HEK293 (cell line): ENCODE measurements at regions not wholly inside any gene's neighbourhood (a gene's known extent, or its start where the extent isn't known, plus 50 kb on each side); places are given as distances from the start of the nearest gene placed in this dataset.

Experiments used
- CTCF ChIA-PET: fragments of 350-600 bp; formaldehyde crosslinking; extraction: SDS; loops from one replicate; lab custom pipeline; 2021; ENCODE audit warnings: antibody characterized with exemption; lab: Yijun Ruan, JAX
- POLR2A ChIA-PET: fragments of 300-600 bp; formaldehyde crosslinking; extraction: SDS; loops from one replicate; lab custom pipeline; 2020; ENCODE audit warnings: antibody characterized with exemption, inconsistent platforms; lab: Yijun Ruan, JAX
- H3K27ac ChIP-seq: fragments of 200-500 bp; sonication (Bioruptor generic); 2 replicates; pipeline ENCODE4 v1.5.1; 2014; ENCODE audit warnings: low read depth, low read length, control low read depth, inconsistent platforms; ENCODE audit errors: extremely low read depth
- H3K36me3 ChIP-seq, 2 experiments: fragments of 200-500 bp in 1 of 2; sonication (Bioruptor generic) in 1 of 2; 1 replicate in 1 of 2; 2 replicates in 1 of 2; pipeline ENCODE4 v1.5.1; 2014 to 2017; ENCODE audit warnings: inconsistent platforms in 2 of 2, low read length in 2 of 2; ENCODE audit not compliant: control insufficient read depth in 2 of 2, insufficient read depth in 1 of 2
- H3K4me1 ChIP-seq: fragments of 200-500 bp; sonication (Bioruptor generic); 2 replicates; pipeline ENCODE4 v1.5.1; 2014; ENCODE audit warnings: mild to moderate bottlenecking, low read length, inconsistent platforms; ENCODE audit not compliant: control insufficient read depth, insufficient read depth
- H3K4me3 ChIP-seq: 2 replicates; pipeline ENCODE4 v1.5.1; 2011; ENCODE audit warnings: low read depth, mild to moderate bottlenecking, control low read depth, low read length, moderate library complexity
- H3K9me3 ChIP-seq: fragments of 200-500 bp; sonication (Bioruptor generic); 2 replicates; pipeline ENCODE4 v1.5.1; 2014; ENCODE audit warnings: low read depth, low read length, inconsistent platforms; ENCODE audit not compliant: control insufficient read depth, insufficient read depth
- GFI1B ChIP-seq: fragments of 450-650 bp; formaldehyde crosslinking; IDR thresholded peaks from 2 replicates; pipeline ENCODE4 v1.5.1; 2016; ENCODE audit warnings: missing biosample characterization, missing genetic modification characterization
- HOXA7 ChIP-seq: sonication (generic); formaldehyde crosslinking; IDR thresholded peaks from 2 replicates; pipeline ENCODE4 v1.8.1; 2022; ENCODE audit warnings: missing genetic modification reagents, borderline replicate concordance
- KLF9 ChIP-seq: fragments of 450-650 bp; formaldehyde crosslinking; IDR thresholded peaks from 2 replicates; pipeline ENCODE4 v1.5.1; 2016; ENCODE audit warnings: missing biosample characterization, missing genetic modification characterization, low read depth
- SCRT2 ChIP-seq: fragments of 450-650 bp; formaldehyde crosslinking; IDR thresholded peaks from 2 replicates; pipeline ENCODE4 v1.5.1; 2016; ENCODE audit warnings: missing biosample characterization, missing genetic modification characterization
- SP3 ChIP-seq: fragments of 450-650 bp; formaldehyde crosslinking; IDR thresholded peaks from 2 replicates; pipeline ENCODE4 v1.5.1; 2016; ENCODE audit warnings: missing biosample characterization, missing genetic modification characterization
- TRIM28 ChIP-seq: IDR thresholded peaks from 2 replicates; pipeline ENCODE4 v1.6.1; 2011; ENCODE audit warnings: low read length, control low read depth, borderline replicate concordance
- WT1 ChIP-seq: fragments of 450-650 bp; formaldehyde crosslinking; IDR thresholded peaks from 2 replicates; pipeline ENCODE4 v1.5.1; 2016; ENCODE audit warnings: missing biosample characterization, missing genetic modification characterization
- ZEB2 ChIP-seq: fragments of 450-650 bp; formaldehyde crosslinking; IDR thresholded peaks from 2 replicates; pipeline ENCODE4 v1.5.1; 2016; ENCODE audit warnings: missing biosample characterization, missing genetic modification characterization
- ZNF132 ChIP-seq: fragments of 450-650 bp; formaldehyde crosslinking; IDR thresholded peaks from 2 replicates; pipeline ENCODE4 v1.5.1; 2017; ENCODE audit warnings: missing biosample characterization, missing genetic modification characterization, borderline replicate concordance
- ZNF184 ChIP-seq: fragments of 450-650 bp; IDR thresholded peaks from 2 replicates; pipeline ENCODE4 v1.5.1; 2018; ENCODE audit warnings: missing biosample characterization, mild to moderate bottlenecking, missing genetic modification characterization
- ZNF221 ChIP-seq: fragments of 450-650 bp; formaldehyde crosslinking; IDR thresholded peaks from 2 replicates; pipeline ENCODE4 v1.5.1; 2017; ENCODE audit warnings: missing biosample characterization, missing genetic modification characterization, borderline replicate concordance
- ZNF223 ChIP-seq: fragments of 450-650 bp; formaldehyde crosslinking; IDR thresholded peaks from 2 replicates; pipeline ENCODE4 v1.5.1; 2016; ENCODE audit warnings: missing biosample characterization, missing genetic modification characterization
- ZNF335 ChIP-seq: fragments of 450-650 bp; formaldehyde crosslinking; conservative IDR thresholded peaks from 2 replicates; pipeline ENCODE4 v1.5.1; 2016; ENCODE audit warnings: missing biosample characterization, missing genetic modification characterization
- ZNF391 ChIP-seq: fragments of 450-650 bp; formaldehyde crosslinking; IDR thresholded peaks from 2 replicates; pipeline ENCODE4 v1.5.1; 2016; ENCODE audit warnings: low read depth, missing biosample characterization, missing genetic modification characterization, borderline replicate concordance
- ZNF530 ChIP-seq: fragments of 450-650 bp; formaldehyde crosslinking; IDR thresholded peaks from 2 replicates; pipeline ENCODE4 v1.5.1; 2016; ENCODE audit warnings: low read depth, missing biosample characterization, missing genetic modification characterization
- ZNF600 ChIP-seq: fragments of 450-650 bp; formaldehyde crosslinking; IDR thresholded peaks from 2 replicates; pipeline ENCODE4 v1.5.1; 2016; ENCODE audit warnings: missing biosample characterization, missing genetic modification characterization
- ZNF629 ChIP-seq: fragments of 450-650 bp; formaldehyde crosslinking; IDR thresholded peaks from 2 replicates; pipeline ENCODE4 v1.5.1; 2017; ENCODE audit warnings: missing biosample characterization, missing genetic modification characterization
- ZSCAN16 ChIP-seq: fragments of 450-650 bp; formaldehyde crosslinking; IDR thresholded peaks from 2 replicates; pipeline ENCODE4 v1.5.1; 2016; ENCODE audit warnings: missing biosample characterization, missing genetic modification characterization
- ZSCAN23 ChIP-seq: fragments of 450-650 bp; formaldehyde crosslinking; IDR thresholded peaks from 2 replicates; pipeline ENCODE4 v1.5.1; 2016; ENCODE audit warnings: missing biosample characterization, missing genetic modification characterization
- ZXDB ChIP-seq: fragments of 450-650 bp; formaldehyde crosslinking; IDR thresholded peaks from 2 replicates; pipeline ENCODE4 v1.5.1; 2016; ENCODE audit warnings: missing biosample characterization, missing genetic modification characterization

DNA sequence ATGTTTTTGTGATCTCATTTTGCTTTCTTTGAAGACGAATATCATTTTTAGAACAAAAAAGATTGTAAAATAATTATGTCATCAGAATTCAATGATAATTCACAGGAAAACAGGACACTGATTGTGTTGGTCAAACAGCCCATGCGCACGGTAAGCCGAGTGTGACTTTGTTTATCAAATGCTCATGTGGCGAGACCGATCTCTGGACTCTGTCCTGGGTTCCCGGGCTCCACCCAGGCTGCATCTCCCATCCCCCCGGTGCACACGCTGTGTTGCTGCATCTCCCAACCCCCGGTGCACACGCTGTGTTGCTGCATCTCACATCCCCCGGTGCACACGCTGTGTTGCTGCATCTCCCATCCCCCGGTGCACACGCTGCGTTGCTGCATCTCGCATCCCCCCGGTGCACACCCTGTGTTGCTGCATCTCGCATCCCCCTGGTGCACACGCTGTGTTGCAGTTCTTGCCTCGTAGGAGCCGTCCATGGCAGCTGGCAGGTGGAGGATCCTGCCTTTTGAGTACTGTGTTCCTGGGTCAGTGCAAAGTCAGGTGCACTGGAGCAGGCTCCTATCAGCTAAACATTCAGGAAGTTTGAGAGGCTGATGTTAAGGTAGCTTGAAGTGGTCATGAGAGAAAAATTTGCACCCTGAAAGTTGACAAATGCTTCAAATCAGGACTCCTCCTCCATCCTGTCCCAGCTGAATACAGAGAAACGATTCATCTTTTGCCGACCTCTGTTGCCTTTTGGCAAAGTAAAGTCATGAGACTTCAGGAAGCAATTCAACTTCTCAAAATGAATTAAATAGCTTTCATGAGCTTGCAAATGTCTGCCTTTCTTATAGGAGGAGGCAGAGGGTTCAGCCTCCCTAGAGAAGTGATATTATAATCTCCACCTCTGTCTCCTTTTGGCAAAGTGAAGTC is 77.1 kb upstream of the FRMD1 start:
- no peak for TF ChIP-seq GFI1B (tag by site-specific recombination)
- TF ChIP-seq ZNF223 (tag by site-specific recombination), result no peak
- TF ChIP-seq TRIM28, result peak; percentile 26; the same call in 1 of the 2 replicates
- TF ChIP-seq, all 188 proteins: peak for 1
- no peak overlapping the region for H3K27ac ChIP-seq
- no peaks in the 10 kb centered on the region for H3K9me3 ChIP-seq
- ChIA-PET POLR2A (no interaction called here), CTCF (interaction anchor here (0.7 kb wide), 1 partner anchor 612 kb away, joined by 3 read pairs; no protein-coding TSS in a partner anchor)
- H3K36me3 ChIP-seq, result no peaks in the 10 kb centered on the region
- peaks cover 4% of the 10 kb centered on the region for H3K4me1 ChIP-seq
- H3K4me3 ChIP-seq, result no peak overlapping the region

DNA sequence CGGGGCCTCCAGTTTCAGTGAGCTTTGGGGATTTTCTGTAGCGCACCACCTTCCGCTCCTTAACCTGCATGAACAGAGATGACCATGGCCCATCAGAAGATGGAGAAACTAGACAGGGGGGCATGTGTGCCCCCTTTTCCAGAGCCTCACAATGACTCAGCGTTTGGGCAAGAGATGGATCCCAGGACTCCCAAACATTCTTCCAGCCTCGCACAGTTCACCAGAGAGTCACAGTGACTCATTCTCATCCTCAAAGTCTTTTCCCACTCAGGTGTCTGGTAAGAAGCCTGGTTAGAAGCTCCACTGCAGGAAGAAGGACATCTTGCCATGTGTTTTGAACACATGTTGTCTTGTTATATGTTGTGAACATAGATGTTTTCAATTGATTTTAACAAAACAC is 76.2 kb upstream of the FRMD1 start:
- TF ChIP-seq ZXDB (tag by site-specific recombination) (no peak), SP3 (tag by site-specific recombination) (no peak), ZSCAN23 (tag by site-specific recombination) (no peak), ZNF391 (tag by site-specific recombination) (no peak), ZNF600 (tag by site-specific recombination) (peak; percentile 71), HOXA7 (CRISPR knock-in tag) (no peak), ZNF221 (tag by site-specific recombination) (no peak), ZEB2 (tag by site-specific recombination) (0 out of 2 replicates have a peak, but pooled peaks have one; percentile 19), ZNF629 (no peak), ZSCAN16 (tag by site-specific recombination) (no peak), WT1 (tag by site-specific recombination) (no peak), ZNF335 (tag by site-specific recombination) (peak; percentile 75), ZNF530 (tag by site-specific recombination) (no peak), ZNF184 (tag by site-specific recombination) (no peak)
- TF ChIP-seq, all 188 proteins: peak for 3
- H3K4me3 ChIP-seq, result no peak overlapping the region
- no peak overlapping the region for H3K27ac ChIP-seq
- no peaks in the 10 kb centered on the region for H3K9me3 ChIP-seq
- H3K4me1 ChIP-seq, result peaks cover 4% of the 10 kb centered on the region
- ChIA-PET POLR2A (no interaction called here), CTCF (interaction anchor here (0.6 to 4.2 kb wide), 2 partner anchors 200 to 215 kb away, joined by 4 to 20 read pairs; no protein-coding TSS in a partner anchor)
- H3K36me3 ChIP-seq, result no peaks in the 10 kb centered on the region

- TF ChIP-seq SCRT2 (peak; percentile 73), ZNF132 (no peak), KLF9 (tag by site-specific recombination) (no peak)
- Histone ChIP-seq H3K27ac (no peak overlapping the region), H3K9me3 (no peaks in the 10 kb centered on the region), H3K36me3 (no peaks in the 10 kb centered on the region), H3K4me3 (no peak overlapping the region), H3K4me1 (peaks cover 4% of the 10 kb centered on the region)
- POLR2A ChIA-PET, result no interaction called here
- CTCF ChIA-PET, result interaction anchor here (1.1 to 4.2 kb wide), 3 partner anchors 9 to 201 kb away, joined by 3 to 20 read pairs (median 4); no protein-coding TSS in a partner anchor
These were observed 75.4 kb upstream of the FRMD1 start for GRCh38 chr6:168154263-168154917.
